GM12878 (cell line): ENCODE measurements at regions not wholly inside any gene's neighbourhood (a gene's known extent, or its start where the extent isn't known, plus 50 kb on each side); places are given as distances from the start of the nearest gene placed in this dataset.

Experiments
- ATAC-seq: fragments of 200-7000 bp; cut with Tn5 transposase; 3 replicates; pipeline ENCODE4 v1.9.1; 2020; ENCODE audit warnings: mild to moderate bottlenecking, moderate library complexity
- BruUV-seq: library from RNA; stranded (reverse); fragments of 400-500 nt; replicated peaks from 2 replicates; lab custom pipeline; 2021; lab: Mats Ljungman, UMichigan
- CTCF ChIA-PET: fragments of 300-600 bp; sonication (Branson Sonifier 250); formaldehyde crosslinking; extraction: SDS; loops from one replicate; lab custom pipeline; 2021; ENCODE audit warnings: inconsistent platforms; lab: Yijun Ruan, JAX
- POLR2A ChIA-PET: fragments of 350-600 bp; formaldehyde crosslinking; extraction: SDS; loops from one replicate; lab custom pipeline; 2021; ENCODE audit warnings: inconsistent platforms; lab: Charles Lee
- RAD21 ChIA-PET: fragments of 300-600 bp; sonication (Branson Sonifier 250); formaldehyde crosslinking; loops from one replicate; lab custom pipeline; 2023; ENCODE audit warnings: antibody characterized with exemption; ENCODE audit not compliant: unreplicated experiment; lab: Charles Lee
- SMC1A ChIA-PET: fragments of 300-600 bp; sonication (Branson Sonifier 250); formaldehyde crosslinking; loops from one replicate; lab custom pipeline; 2023; ENCODE audit not compliant: unreplicated experiment, uncharacterized antibody; lab: Charles Lee
- DNase-seq: peaks from one replicate; pipeline ENCODE4 v3.0.0-alpha.2; 2011; ENCODE audit warnings: low read depth, low spot score
- FAIRE-seq: peaks from 3 replicates; lab custom pipeline; 2011; peaks lifted over from hg19 to GRCh38; lab: Jason Lieb, UNC
- H2AFZ ChIP-seq: 2 replicates; pipeline ENCODE4 v1.6.0; 2011; ENCODE audit warnings: low read depth, low read length, control low read depth; ENCODE audit not compliant: control insufficient read depth
- H3K27ac ChIP-seq: 2 replicates; pipeline ENCODE4 v1.5.1; 2011; ENCODE audit warnings: control low read depth; ENCODE audit not compliant: control insufficient read depth, insufficient read depth
- H3K27me3 ChIP-seq, 2 experiments: replicated peaks in 1 of 2; 2 replicates each; pipeline versions ENCODE4 v1.6.0 to v1.6.1; 2011; ENCODE audit warnings: low read length in 1 of 2; ENCODE audit not compliant: control insufficient read depth in 2 of 2, insufficient read depth in 2 of 2
- H3K36me3 ChIP-seq, 2 experiments: 2 replicates each; pipeline ENCODE4 v1.5.1; 2011; ENCODE audit warnings: low read length in 1 of 2; ENCODE audit not compliant: control insufficient read depth in 2 of 2, insufficient read depth in 2 of 2
- H3K4me1 ChIP-seq: 2 replicates; pipeline ENCODE4 v1.6.1; 2011; ENCODE audit warnings: mild to moderate bottlenecking, low read length, moderate library complexity, mixed read lengths; ENCODE audit not compliant: control insufficient read depth, insufficient read depth
- H3K4me2 ChIP-seq: 2 replicates; pipeline ENCODE4 v1.6.0; 2011; ENCODE audit warnings: control low read depth; ENCODE audit not compliant: control insufficient read depth, insufficient read depth
- H3K4me3 ChIP-seq: fragments of 200-600 bp; sonication (generic); 2 replicates; pipeline ENCODE4 v1.5.1; 2016
- H3K79me2 ChIP-seq: 2 replicates; pipeline ENCODE4 v1.6.0; 2011; ENCODE audit warnings: low read length; ENCODE audit not compliant: control insufficient read depth, insufficient read depth
- H3K9ac ChIP-seq: 2 replicates; pipeline ENCODE4 v1.8.0; 2011; ENCODE audit warnings: low read length, control low read depth, mixed read lengths; ENCODE audit not compliant: control insufficient read depth, insufficient read depth
- H3K9me3 ChIP-seq: replicated peaks from 3 replicates; pipeline ENCODE4 v1.5.1; 2011; ENCODE audit warnings: mild to moderate bottlenecking, low read length; ENCODE audit not compliant: control insufficient read depth, insufficient read depth
- H4K20me1 ChIP-seq: 2 replicates; pipeline ENCODE4 v1.6.0; 2011; ENCODE audit not compliant: control insufficient read depth, insufficient read depth
- DPF2 ChIP-seq: fragments of 450-650 bp; IDR thresholded peaks from 2 replicates; pipeline ENCODE4 v1.6.1; 2017; ENCODE audit warnings: mild to moderate bottlenecking
- GABPA ChIP-seq: IDR thresholded peaks from 2 replicates; pipeline ENCODE4 v1.6.1; 2014; ENCODE audit warnings: antibody characterized with exemption, low read depth, mild to moderate bottlenecking, inconsistent platforms
- MEF2B ChIP-seq: fragments of 450-650 bp; IDR thresholded peaks from 2 replicates; pipeline ENCODE4 v1.6.1; 2018; ENCODE audit warnings: mild to moderate bottlenecking, moderate library complexity; ENCODE audit not compliant: partially characterized antibody, poor library complexity, severe bottlenecking
- RELB ChIP-seq: fragments of 450-650 bp; IDR thresholded peaks from 2 replicates; pipeline ENCODE4 v1.6.1; 2017; ENCODE audit warnings: low read depth, mild to moderate bottlenecking, moderate library complexity
- SREBF2 ChIP-seq: IDR thresholded peaks from 2 replicates; pipeline ENCODE4 v1.6.1; 2012; ENCODE audit warnings: mild to moderate bottlenecking, low read length
- TCF7 ChIP-seq: IDR thresholded peaks from 2 replicates; pipeline ENCODE4 v1.6.1; 2014; ENCODE audit warnings: antibody characterized with exemption, borderline replicate concordance
- USF1 ChIP-seq: IDR thresholded peaks from 2 replicates; pipeline ENCODE4 v1.6.1; 2011; ENCODE audit warnings: borderline replicate concordance, low read depth, mild to moderate bottlenecking, moderate library complexity, mixed read lengths, low read length; ENCODE audit not compliant: insufficient read depth; ENCODE audit errors: extremely low read length
- ZBED1 ChIP-seq: IDR thresholded peaks from 2 replicates; pipeline ENCODE4 v1.6.1; 2016; ENCODE audit warnings: borderline replicate concordance
- ZBTB33 ChIP-seq: fragments of 450-650 bp; IDR thresholded peaks from 2 replicates; pipeline ENCODE4 v1.6.1; 2017; ENCODE audit warnings: mild to moderate bottlenecking
- WGBS: methylation state at CpG from one replicate; pipeline ENCODE4 v1.1.6; 2016; ENCODE audit warnings: low lambda C conversion rate; ENCODE audit not compliant: insufficient replicate concordance, insufficient coverage; ENCODE audit errors: missing lambda C conversion rate; 5-methylcytosine and 5-hydroxymethylcytosine counted together
- in situ Hi-C: fragments of 300-500 bp; cut with MboI; formaldehyde crosslinking; loops from 9 replicates; pipeline ENCODE4 v1.14.3; 2018; ENCODE audit warnings: mixed read lengths
- intact Hi-C: fragments of 100-400 bp; cut with micrococcal nuclease; formaldehyde crosslinking; loops from one replicate; pipeline ENCODE4 v1.14.2; 2022; ENCODE audit not compliant: unreplicated experiment

GRCh38 chr13:47803131-47803530, 197.9 kb downstream of the SUCLA2 start:
- Histone ChIP-seq H3K79me2 (no peaks in the 10 kb centered on the region), H3K9me3 (no peaks in the 10 kb centered on the region; the same call in 2 of the 3 replicates), H3K36me3 (no peaks in the 10 kb centered on the region), H3K27me3 (no peaks in the 10 kb centered on the region), H3K9ac (no peak overlapping the region), H2AFZ (no peak overlapping the region), H3K4me2 (no peak overlapping the region), H3K27ac (no peak overlapping the region), H3K4me3 (no peak overlapping the region), H3K4me1 (no peaks in the 10 kb centered on the region), H4K20me1 (no peaks in the 10 kb centered on the region)
- CTCF ChIA-PET, result no interaction called here
- FAIRE-seq, result no peak
- no peak for DNase-seq
- WGBS, result 100% methylated on average over 2 of the region's 2 CpGs
- no TSS peak for BruUV-seq
- POLR2A ChIA-PET, result no interaction called here
- no peak for ATAC-seq
- TF ChIP-seq RELB (no peak), TCF7 (no peak), ZBTB33 (no peak), ZBED1 (no peak), MEF2B (no peak), GABPA (no peak), SREBF2 (no peak), USF1 (no peak), DPF2 (no peak)
- RAD21 ChIA-PET, result no interaction called here
- in situ Hi-C loops (no loop called here), intact Hi-C loops (no loop called here)
- SMC1A ChIA-PET, result interaction anchor here (1.4 kb wide), 1 partner anchor 10 kb away, joined by 3 read pairs; no protein-coding TSS in a partner anchor
